UCSD-AML1 (cell line): ENCODE measurements at regions not wholly inside any gene's neighbourhood (a gene's known extent, or its start where the extent isn't known, plus 50 kb on each side); places are given as distances from the start of the nearest gene placed in this dataset.

Experiments used
- DNase-seq: peaks from one replicate; lab custom pipeline; 2025; ENCODE audit not compliant: unreplicated experiment; lab: John Stamatoyannopoulos, UW

DNA sequence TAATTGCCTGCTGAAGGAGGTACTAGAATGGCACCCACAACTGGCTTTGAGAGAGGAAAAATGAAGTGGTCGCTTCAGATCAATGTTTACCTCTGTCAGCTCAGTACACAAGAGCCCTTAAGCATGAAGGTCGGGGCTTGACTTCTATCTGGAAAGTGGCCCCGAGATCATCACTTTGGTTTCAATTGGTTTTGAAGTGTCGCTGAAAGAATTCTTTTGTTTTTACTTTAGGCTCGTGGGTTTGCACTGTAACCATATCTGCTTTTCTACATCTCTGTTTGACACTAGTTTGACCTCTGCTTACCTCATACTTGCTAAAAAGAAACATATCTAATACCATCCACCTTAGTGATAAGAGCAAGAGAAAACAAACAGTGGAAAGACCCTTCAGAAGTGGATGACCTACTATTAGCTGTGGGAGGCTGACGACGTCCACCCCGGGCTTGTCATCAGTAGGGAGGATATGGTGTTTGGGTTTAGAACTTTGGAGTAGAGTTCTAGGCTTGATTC is 361.8 kb downstream of the GATA3 start:
- no peak for DNase-seq

- DNase-seq: no peak
Measured at GRCh38 chr10:8416760-8417159, 362.3 kb downstream of the GATA3 start.

DNA sequence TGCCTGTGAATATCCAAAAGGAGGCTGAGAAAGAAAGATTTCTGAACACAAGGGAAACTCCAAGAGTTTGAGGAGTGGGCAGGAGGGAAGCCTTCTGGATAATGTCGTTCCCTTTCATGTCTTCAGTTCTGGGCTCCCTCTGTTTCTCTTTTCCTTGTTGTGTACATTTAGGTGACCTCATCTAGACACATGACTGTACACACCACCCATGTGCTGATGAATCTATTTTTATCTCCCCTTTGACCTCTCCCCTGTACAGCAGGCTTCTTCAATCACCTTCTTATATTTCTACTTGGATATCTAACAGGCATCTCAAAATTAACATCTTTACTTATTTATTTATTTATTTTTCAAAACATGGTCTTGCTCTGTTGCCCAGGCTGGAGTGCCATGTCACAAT is 363.1 kb downstream of the GATA3 start:
- DNase-seq: no peak

DNA sequence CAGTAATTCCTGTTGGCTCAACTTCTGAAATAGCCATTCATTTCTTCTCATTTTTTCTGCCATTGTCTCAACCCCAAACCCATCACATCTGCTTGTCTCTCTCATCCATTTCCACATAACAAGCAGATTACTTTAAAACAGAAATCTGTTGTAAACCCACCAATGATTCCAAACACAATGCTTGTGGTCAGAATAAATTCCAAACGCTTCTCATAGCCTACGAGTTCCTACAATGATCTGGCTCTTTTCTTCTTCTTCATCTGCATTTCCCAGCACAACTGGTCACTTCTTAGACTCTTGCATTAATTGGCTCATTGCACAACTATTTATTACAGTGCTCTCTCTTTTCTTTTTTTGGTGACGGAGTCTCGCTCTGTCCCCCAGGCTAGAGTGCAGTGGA is 364.1 kb downstream of the GATA3 start:
- DNase-seq: no peak

DNA sequence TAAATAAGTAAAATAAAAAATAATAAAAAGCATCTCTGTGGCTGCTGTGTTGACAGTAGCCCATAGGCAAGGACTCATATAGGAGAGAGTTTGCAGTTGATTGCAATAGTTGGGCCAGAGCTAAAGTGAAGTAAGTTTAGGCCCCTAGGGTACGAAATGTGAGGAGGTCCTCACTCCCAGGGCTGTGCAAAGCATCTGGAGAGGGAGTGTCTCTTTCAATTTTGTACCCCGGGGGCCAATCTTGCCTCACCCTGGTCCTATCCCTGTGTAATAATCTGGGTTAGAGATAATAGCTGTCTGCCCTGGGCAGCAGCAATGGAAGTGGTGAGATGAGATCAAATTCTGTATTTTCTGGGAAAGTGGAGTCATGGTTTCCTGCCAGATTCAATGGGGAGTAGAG is 365.7 kb downstream of the GATA3 start:
- no peak for DNase-seq

DNA sequence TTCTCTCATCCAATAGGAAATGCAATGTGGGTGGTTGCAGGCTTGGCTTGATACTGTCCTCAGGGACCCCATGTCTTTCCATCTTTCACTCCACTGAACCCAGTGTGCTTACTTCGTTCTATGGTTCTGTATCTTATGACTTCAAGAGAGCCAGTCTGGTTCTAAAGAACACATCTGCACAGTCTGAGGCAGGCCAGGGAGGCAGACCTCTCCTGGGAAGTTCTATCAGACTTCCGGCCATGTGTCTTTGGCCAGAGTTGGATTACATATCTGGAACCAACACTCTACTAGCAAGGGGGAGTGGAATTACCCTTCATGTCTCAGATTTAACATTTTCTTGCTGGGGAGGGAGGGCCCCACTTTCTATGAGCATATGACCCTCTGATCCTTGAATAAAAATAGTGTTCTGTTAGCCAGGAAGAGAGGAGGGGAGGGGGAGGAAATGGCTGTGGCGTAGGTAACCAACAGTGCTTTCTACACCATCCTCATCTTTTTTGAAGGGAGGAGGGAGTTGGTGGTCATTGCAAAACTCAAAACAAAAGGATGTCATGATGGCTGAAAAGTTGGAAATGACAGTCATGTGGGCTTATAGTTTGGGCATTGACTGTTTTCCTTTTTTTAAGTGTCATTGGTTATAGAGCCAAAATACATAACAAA is 370.2 kb downstream of the GATA3 start:
- DNase-seq: no peak

GRCh38 chr10:8428654-8429053 is 374.2 kb downstream of the GATA3 start:
- DNase-seq: no peak

GRCh38 chr10:8430321-8430720 is 375.8 kb downstream of the GATA3 start:
- DNase-seq: no peak

DNA sequence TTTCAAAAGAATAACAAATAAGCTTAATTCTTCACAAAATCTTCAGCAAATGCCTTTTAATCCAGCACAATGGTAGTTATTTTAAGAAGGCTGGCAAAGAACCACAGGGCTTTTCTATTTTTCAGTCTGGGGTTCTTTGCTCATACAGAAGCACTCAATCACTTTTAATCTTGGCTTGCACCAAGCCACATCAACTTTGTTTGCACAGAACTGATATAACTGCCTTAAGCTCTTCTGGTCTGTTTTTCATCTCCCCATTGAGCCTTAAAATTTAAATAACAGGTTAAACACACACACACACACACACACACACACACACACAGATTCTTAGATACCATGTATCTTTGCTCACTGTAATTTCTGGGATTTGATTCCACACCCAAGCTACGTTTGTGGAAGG is 377.0 kb downstream of the GATA3 start:
- no peak for DNase-seq

- no peak for DNase-seq
Measured at GRCh38 chr10:8435186-8436055, 380.9 kb downstream of the GATA3 start.

DNA sequence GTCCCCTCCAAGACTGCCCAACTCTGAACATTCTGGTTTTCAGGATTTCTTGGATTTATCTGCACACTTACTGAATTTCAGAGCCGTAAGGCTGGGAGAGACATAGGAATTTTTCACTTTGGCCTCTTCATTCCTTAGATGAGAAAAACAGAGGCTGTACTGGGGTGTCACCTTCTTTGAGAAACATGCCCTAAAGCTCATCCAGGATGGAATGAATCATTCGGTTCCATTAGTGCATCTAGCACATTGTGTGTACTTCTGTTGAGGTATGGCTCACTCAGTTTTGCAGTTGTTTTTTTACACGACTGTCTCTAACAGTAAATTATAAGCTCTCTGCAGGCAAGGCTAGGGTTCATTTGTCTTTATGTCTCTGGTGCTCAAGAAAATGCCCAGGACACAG is 383.4 kb downstream of the GATA3 start:
- DNase-seq: no peak

DNA sequence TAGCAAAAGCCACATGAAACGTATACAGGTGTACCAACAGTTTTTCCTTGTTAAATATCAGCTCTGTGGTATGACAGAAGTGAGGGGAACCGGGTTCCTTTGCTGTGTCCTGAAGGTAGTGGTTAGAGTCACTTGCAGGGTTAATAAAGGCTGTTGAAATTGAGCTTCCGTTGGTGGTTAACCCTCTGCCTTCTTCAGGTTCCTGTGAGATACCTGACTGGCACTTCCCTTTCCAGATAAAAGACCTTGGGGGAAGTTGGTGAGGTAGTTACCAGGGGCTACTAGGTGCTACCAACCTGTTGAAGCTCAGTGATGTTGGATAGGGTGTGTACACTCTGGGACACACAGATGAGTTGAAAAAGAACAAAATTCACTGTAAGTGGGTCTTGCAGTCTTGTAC is 384.1 kb downstream of the GATA3 start:
- DNase-seq: no peak

DNA sequence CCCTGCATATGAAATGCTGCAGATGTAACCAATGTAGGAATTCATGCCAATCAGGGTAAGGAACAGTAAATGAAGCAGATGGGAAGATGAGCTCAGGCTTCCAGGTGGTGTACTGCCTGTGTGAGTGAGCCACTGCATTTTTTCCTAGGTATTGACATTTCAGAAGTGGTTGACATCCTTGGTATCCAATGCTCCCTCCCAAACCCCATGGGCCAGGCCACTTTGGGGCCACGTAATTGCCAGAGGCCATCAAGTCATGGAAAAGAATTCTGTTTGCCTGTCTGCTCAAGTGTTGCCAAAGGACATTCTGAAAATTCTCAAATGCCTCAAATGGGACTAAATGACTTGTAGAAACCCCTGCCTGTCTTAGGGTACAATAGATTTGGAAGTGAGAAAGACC is 384.6 kb downstream of the GATA3 start:
- DNase-seq: no peak

GRCh38 chr10:8444630-8445029 is 390.1 kb downstream of the GATA3 start:
- no peak for DNase-seq

GRCh38 chr10:8445353-8445752 is 390.9 kb downstream of the GATA3 start:
- no peak for DNase-seq

GRCh38 chr10:8449909-8450308 is 395.4 kb downstream of the GATA3 start:
- no peak for DNase-seq

GRCh38 chr10:8453587-8453986 is 399.1 kb downstream of the GATA3 start:
- DNase-seq: no peak

DNA sequence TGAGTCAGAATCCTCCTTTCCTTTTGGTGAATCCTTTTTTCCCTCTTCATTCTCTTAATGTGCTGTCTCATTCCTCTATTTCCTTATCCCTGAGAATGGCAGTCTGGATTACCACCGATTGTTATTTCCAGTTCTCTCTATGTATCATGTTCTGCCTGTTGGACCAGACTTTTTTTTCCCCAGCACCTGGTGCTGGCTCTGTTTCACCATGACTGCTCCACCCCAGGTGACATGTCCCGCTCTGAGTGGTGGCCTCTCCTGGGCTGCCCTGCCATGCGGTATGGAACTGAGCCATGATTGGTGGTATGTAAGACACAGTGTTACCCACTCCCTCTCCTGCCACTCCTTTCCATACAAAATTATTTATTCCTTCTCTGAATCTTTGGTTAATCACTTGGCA is 399.9 kb downstream of the GATA3 start:
- DNase-seq: no peak

GRCh38 chr10:8455181-8455580 is 400.7 kb downstream of the GATA3 start:
- no peak for DNase-seq

GRCh38 chr10:8456386-8456785 is 401.9 kb downstream of the GATA3 start:
- no peak for DNase-seq

GRCh38 chr10:8460626-8461025 is 406.1 kb downstream of the GATA3 start:
- no peak for DNase-seq

DNA sequence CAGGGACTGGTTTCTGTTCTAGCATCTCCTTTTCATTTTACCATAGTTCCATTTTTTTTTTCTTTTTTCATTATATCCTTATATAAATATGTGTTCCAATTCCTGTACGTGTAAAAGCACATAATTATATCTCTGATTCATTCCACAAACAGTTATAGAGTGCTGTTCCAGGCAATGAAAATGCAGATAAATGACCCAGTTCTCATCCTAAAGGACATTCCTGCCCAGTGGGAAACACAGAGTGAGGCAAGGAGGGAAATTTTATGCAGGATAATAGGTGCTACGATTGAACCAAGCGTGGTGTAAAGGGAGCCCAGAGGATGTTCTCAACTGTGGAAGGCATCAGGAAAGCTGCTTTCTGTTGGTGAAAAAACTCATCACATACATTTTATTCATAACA is 408.1 kb downstream of the GATA3 start:
- no peak for DNase-seq
